IMR-90 (cell line): ENCODE measurements at regions not wholly inside any gene's neighbourhood (a gene's known extent, or its start where the extent isn't known, plus 50 kb on each side); places are given as distances from the start of the nearest gene placed in this dataset.

Experiments used
- ATAC-seq: fragments of 200-7000 bp; cut with Tn5 transposase; 2 replicates; pipeline ENCODE4 v1.9.1; 2020; ENCODE audit warnings: low read depth, mild to moderate bottlenecking, moderate library complexity
- BruUV-seq: library from RNA; stranded (reverse); fragments of 400-500 nt; replicated peaks from 2 replicates; lab custom pipeline; 2021; lab: Mats Ljungman, UMichigan
- CTCF ChIA-PET: fragments of 300-600 bp; formaldehyde crosslinking; extraction: SDS; loops from one replicate; lab custom pipeline; 2021; ENCODE audit warnings: antibody characterized with exemption; lab: Yijun Ruan, JAX
- POLR2A ChIA-PET: fragments of 300-600 bp; sonication (Branson Sonifier 250); formaldehyde crosslinking; loops from one replicate; lab custom pipeline; 2022; ENCODE audit warnings: antibody characterized with exemption; ENCODE audit not compliant: unreplicated experiment; lab: Charles Lee
- DNase-seq: peaks from one replicate; pipeline ENCODE4 v3.0.0; 2013
- H2AFZ ChIP-seq: replicated peaks from 2 replicates; pipeline ENCODE3; 2013; ENCODE audit warnings: low read length, mild to moderate bottlenecking; ENCODE audit not compliant: poor library complexity
- H2AK5ac ChIP-seq: 2 replicates; pipeline ENCODE4 v1.6.1; 2013; ENCODE audit warnings: low read depth, low read length, inconsistent platforms
- H2AK9ac ChIP-seq: replicated peaks from 2 replicates; pipeline ENCODE3; 2013; ENCODE audit warnings: mild to moderate bottlenecking, low read depth, low read length, moderate library complexity; ENCODE audit not compliant: poor library complexity
- H2BK120ac ChIP-seq: 2 replicates; pipeline ENCODE4 v1.6.1; 2013; ENCODE audit warnings: low read depth, low read length, inconsistent platforms
- H2BK15ac ChIP-seq: 3 replicates; pipeline ENCODE4 v1.6.1; 2013; ENCODE audit warnings: low read depth, low read length, inconsistent platforms
- H2BK20ac ChIP-seq: 2 replicates; pipeline ENCODE4 v1.6.1; 2013; ENCODE audit warnings: low read depth, mild to moderate bottlenecking, inconsistent platforms, low read length, moderate library complexity
- H2BK5ac ChIP-seq: 2 replicates; pipeline ENCODE4 v1.6.1; 2013; ENCODE audit warnings: mild to moderate bottlenecking, low read depth, low read length, inconsistent platforms; ENCODE audit not compliant: poor library complexity, severe bottlenecking
- H3K14ac ChIP-seq: replicated peaks from 2 replicates; pipeline ENCODE4 v1.6.1; 2013; ENCODE audit warnings: low read depth, low read length, inconsistent platforms
- H3K18ac ChIP-seq: 2 replicates; pipeline ENCODE4 v1.6.1; 2013; ENCODE audit warnings: low read depth, low read length, control low read depth
- H3K23ac ChIP-seq: 2 replicates; pipeline ENCODE4 v1.6.1; 2013; ENCODE audit warnings: low read depth, low read length, inconsistent platforms
- H3K27ac ChIP-seq: 2 replicates; pipeline ENCODE4 v1.5.1; 2013; ENCODE audit warnings: mild to moderate bottlenecking, control low read depth, low read length; ENCODE audit not compliant: insufficient read depth
- H3K27me3 ChIP-seq: 2 replicates; pipeline ENCODE4 v1.6.1; 2013; ENCODE audit warnings: low read length; ENCODE audit not compliant: control insufficient read depth, insufficient read depth
- H3K36me3 ChIP-seq: 2 replicates; pipeline ENCODE4 v1.6.1; 2013; ENCODE audit warnings: low read length, mixed read lengths; ENCODE audit not compliant: control insufficient read depth, insufficient read depth
- H3K4ac ChIP-seq: 2 replicates; pipeline ENCODE4 v1.6.1; 2013; ENCODE audit warnings: low read depth, low read length, inconsistent platforms
- H3K4me1 ChIP-seq: 2 replicates; pipeline ENCODE4 v1.6.1; 2013; ENCODE audit warnings: low read length, mixed read lengths; ENCODE audit not compliant: control insufficient read depth, insufficient read depth
- H3K4me2 ChIP-seq: 2 replicates; pipeline ENCODE4 v1.6.1; 2013; ENCODE audit warnings: low read depth, mild to moderate bottlenecking, control low read depth, low read length, moderate library complexity
- H3K4me3 ChIP-seq: 2 replicates; pipeline ENCODE4 v1.5.1; 2013; ENCODE audit warnings: low read depth, mild to moderate bottlenecking, control low read depth, low read length, moderate library complexity; ENCODE audit not compliant: insufficient read depth
- H3K56ac ChIP-seq: 2 replicates; pipeline ENCODE4 v1.6.1; 2013; ENCODE audit warnings: low read length, inconsistent platforms; ENCODE audit not compliant: insufficient read depth; ENCODE audit errors: extremely low read depth
- H3K79me1 ChIP-seq, 2 experiments: 2 replicates each; pipeline ENCODE4 v1.6.1; 2013; ENCODE audit warnings: low read length in 2 of 2, inconsistent platforms in 1 of 2, low read depth in 1 of 2
- H3K9ac ChIP-seq: 2 replicates; pipeline ENCODE4 v1.6.1; 2013; ENCODE audit warnings: low read depth, low read length, control low read depth
- H3K9me1 ChIP-seq: 2 replicates; pipeline ENCODE4 v1.6.1; 2013; ENCODE audit warnings: low read length, inconsistent platforms; ENCODE audit not compliant: insufficient read depth
- H3K9me3 ChIP-seq: 2 replicates; pipeline ENCODE4 v1.6.1; 2013; ENCODE audit warnings: low read length; ENCODE audit not compliant: control insufficient read depth, insufficient read depth
- H4K20me1 ChIP-seq: 2 replicates; pipeline ENCODE4 v1.6.1; 2013; ENCODE audit warnings: low read length, inconsistent platforms; ENCODE audit not compliant: insufficient read depth
- H4K5ac ChIP-seq: 2 replicates; pipeline ENCODE4 v1.6.1; 2013; ENCODE audit warnings: mild to moderate bottlenecking, low read depth, low read length, control low read depth
- H4K8ac ChIP-seq, 2 experiments: 2 replicates each; pipeline ENCODE4 v1.6.1; 2013; ENCODE audit warnings: low read depth in 2 of 2, low read length in 2 of 2, control low read depth in 1 of 2, inconsistent platforms in 1 of 2
- H4K91ac ChIP-seq: 2 replicates; pipeline ENCODE4 v1.6.1; 2013; ENCODE audit warnings: low read depth, low read length, inconsistent platforms; ENCODE audit not compliant: insufficient read depth
- BHLHE40 ChIP-seq: fragments of 150-350 bp; IDR thresholded peaks from 2 replicates; pipeline ENCODE4 v1.6.1; 2016; ENCODE audit warnings: mild to moderate bottlenecking, low read depth, low read length
- CEBPB ChIP-seq: IDR thresholded peaks from 2 replicates; pipeline ENCODE4 v1.6.1; 2012; ENCODE audit warnings: low read depth, low read length, improper control_type of control experiment
- CHD1 ChIP-seq: IDR thresholded peaks from 2 replicates; pipeline ENCODE4 v1.6.1; 2012; ENCODE audit warnings: low read depth, low read length, improper control_type of control experiment
- FOS ChIP-seq: fragments of 150-350 bp; IDR thresholded peaks from 2 replicates; pipeline ENCODE4 v1.6.1; 2016; ENCODE audit warnings: low read depth, low read length
- MAFK ChIP-seq: IDR thresholded peaks from 2 replicates; pipeline ENCODE4 v1.6.1; 2012; ENCODE audit warnings: low read depth, low read length, improper control_type of control experiment
- MAZ ChIP-seq: IDR thresholded peaks from 2 replicates; pipeline ENCODE4 v1.6.1; 2012; ENCODE audit warnings: low read depth, mild to moderate bottlenecking, low read length, improper control_type of control experiment, moderate library complexity, borderline replicate concordance
- MXI1 ChIP-seq: IDR thresholded peaks from 2 replicates; pipeline ENCODE4 v1.6.1; 2012; ENCODE audit warnings: low read depth, mild to moderate bottlenecking, low read length, moderate library complexity, borderline replicate concordance
- NFE2L2 ChIP-seq: fragments of 150-350 bp; IDR thresholded peaks from 2 replicates; pipeline ENCODE4 v1.6.1; 2016; ENCODE audit warnings: low read depth, mild to moderate bottlenecking, low read length
- POLR2A ChIP-seq: IDR thresholded peaks from 2 replicates; pipeline ENCODE4 v1.6.1; 2012; ENCODE audit warnings: mild to moderate bottlenecking, low read depth, low read length
- RAD21 ChIP-seq: IDR thresholded peaks from 2 replicates; pipeline ENCODE4 v1.6.1; 2012; ENCODE audit warnings: low read length, improper control_type of control experiment
- RCOR1 ChIP-seq: IDR thresholded peaks from 2 replicates; pipeline ENCODE4 v1.6.1; 2012; ENCODE audit warnings: mild to moderate bottlenecking, low read length, improper control_type of control experiment; ENCODE audit not compliant: insufficient replicate concordance
- RFX5 ChIP-seq: IDR thresholded peaks from 2 replicates; pipeline ENCODE4 v1.8.0; 2012; ENCODE audit warnings: low read depth, mild to moderate bottlenecking, low read length, moderate library complexity
- SMC3 ChIP-seq: fragments of 150-350 bp; IDR thresholded peaks from 2 replicates; pipeline ENCODE4 v1.6.1; 2016; ENCODE audit warnings: low read depth, mild to moderate bottlenecking, antibody characterized with exemption, low read length, moderate library complexity
- USF2 ChIP-seq: fragments of 150-350 bp; IDR thresholded peaks from 2 replicates; pipeline ENCODE4 v1.6.1; 2017; ENCODE audit warnings: mild to moderate bottlenecking, antibody characterized with exemption, low read length, low read depth
- WGBS, 2 experiments: methylation state at CpG; one replicate each; pipeline versions ENCODE4 v1.1.5 to v1.1.7; 2013; ENCODE audit warnings: missing lambda C conversion rate in 2 of 2; ENCODE audit not compliant: insufficient read length in 1 of 2; ENCODE audit errors: extremely low coverage in 2 of 2; 5-methylcytosine and 5-hydroxymethylcytosine counted together
- dilution Hi-C: fragments of 300-500 bp; cut with HindIII; formaldehyde crosslinking; loops from one replicate; pipeline ENCODE4 v1.14.3; 2018; ENCODE audit warnings: low sequenced_read_pairs; ENCODE audit not compliant: unreplicated experiment
- in situ Hi-C: fragments of 300-500 bp; cut with MboI; formaldehyde crosslinking; loops from 3 replicates; pipeline ENCODE4 v1.14.3; 2019; ENCODE audit warnings: low sequenced_read_pairs, inconsistent platforms, mixed read lengths
- intact Hi-C: fragments of 100-400 bp; cut with micrococcal nuclease; formaldehyde crosslinking; loops from 2 replicates; pipeline ENCODE4 v1.10.0; 2022
- TF ChIP-seq, protein P1 (sequence below): conservative IDR thresholded peaks from 2 replicates; pipeline ENCODE4 v1.5.1; 2012; ENCODE audit warnings: mild to moderate bottlenecking, low read depth, low read length, improper control_type of control experiment
- TF ChIP-seq, protein P2 (sequence below): fragments of 150-350 bp; IDR thresholded peaks from 2 replicates; pipeline ENCODE4 v1.6.1; 2016; ENCODE audit warnings: low read depth, mild to moderate bottlenecking, low read length, moderate library complexity, borderline replicate concordance

DNA sequence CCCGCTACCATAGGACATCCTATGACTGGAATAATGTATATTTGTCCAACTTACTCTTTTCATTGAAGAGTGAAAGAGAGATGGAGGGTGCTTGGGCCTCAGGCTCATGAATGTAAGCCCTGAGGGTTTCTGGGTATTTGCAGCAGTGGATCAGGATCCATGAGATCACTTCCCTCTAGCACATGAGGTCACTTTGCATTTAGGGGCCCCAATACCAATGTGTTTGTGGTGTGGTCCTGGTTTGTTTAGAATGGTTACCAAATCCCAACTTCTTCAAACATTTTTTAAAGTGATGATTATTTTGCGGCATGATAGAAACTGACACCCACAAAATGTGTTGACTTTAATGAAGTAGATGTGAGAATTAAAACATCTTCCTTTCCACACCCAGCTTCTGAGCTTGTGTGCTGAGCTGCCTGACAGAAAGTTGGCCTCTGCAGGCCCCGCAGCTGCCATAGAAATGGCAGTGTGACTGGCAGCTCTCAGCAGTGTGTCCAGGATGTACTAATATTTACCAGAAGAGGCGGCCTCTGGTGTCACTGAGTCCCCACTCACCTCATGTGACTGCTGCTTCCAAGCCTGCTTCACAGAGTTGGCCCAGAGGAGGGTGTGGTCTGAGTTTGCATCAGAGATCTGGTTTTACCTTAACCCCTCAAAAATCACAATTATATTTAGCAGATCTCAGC, 447.6 kb upstream of the NPVF start:
- ChIA-PET CTCF (no interaction called here), POLR2A (no interaction called here)
- H2BK5ac ChIP-seq, result no peak overlapping the region
- no peak overlapping the region for H2AK5ac ChIP-seq
- no peak overlapping the region for H3K27ac ChIP-seq
- H3K9me3 ChIP-seq, result no peaks in the 10 kb centered on the region
- H2BK15ac ChIP-seq, result no peak overlapping the region
- no peaks in the 10 kb centered on the region for H3K9me1 ChIP-seq
- H3K18ac ChIP-seq, result no peak overlapping the region
- H4K8ac ChIP-seq, result no peak overlapping the region
- in situ Hi-C loops, result no loop called here
- TF ChIP-seq FOS (no peak), MAFK (no peak), CHD1 (no peak), POLR2A (no peak), NFE2L2 (no peak), RCOR1 (no peak), MXI1 (no peak), RAD21 (no peak), RFX5 (no peak), MAZ (no peak), CEBPB (no peak), USF2 (no peak), SMC3 (no peak), BHLHE40 (no peak)
- TF ChIP-seq, protein P1, sequence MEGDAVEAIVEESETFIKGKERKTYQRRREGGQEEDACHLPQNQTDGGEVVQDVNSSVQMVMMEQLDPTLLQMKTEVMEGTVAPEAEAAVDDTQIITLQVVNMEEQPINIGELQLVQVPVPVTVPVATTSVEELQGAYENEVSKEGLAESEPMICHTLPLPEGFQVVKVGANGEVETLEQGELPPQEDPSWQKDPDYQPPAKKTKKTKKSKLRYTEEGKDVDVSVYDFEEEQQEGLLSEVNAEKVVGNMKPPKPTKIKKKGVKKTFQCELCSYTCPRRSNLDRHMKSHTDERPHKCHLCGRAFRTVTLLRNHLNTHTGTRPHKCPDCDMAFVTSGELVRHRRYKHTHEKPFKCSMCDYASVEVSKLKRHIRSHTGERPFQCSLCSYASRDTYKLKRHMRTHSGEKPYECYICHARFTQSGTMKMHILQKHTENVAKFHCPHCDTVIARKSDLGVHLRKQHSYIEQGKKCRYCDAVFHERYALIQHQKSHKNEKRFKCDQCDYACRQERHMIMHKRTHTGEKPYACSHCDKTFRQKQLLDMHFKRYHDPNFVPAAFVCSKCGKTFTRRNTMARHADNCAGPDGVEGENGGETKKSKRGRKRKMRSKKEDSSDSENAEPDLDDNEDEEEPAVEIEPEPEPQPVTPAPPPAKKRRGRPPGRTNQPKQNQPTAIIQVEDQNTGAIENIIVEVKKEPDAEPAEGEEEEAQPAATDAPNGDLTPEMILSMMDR, result no peak
- TF ChIP-seq, protein P2, sequence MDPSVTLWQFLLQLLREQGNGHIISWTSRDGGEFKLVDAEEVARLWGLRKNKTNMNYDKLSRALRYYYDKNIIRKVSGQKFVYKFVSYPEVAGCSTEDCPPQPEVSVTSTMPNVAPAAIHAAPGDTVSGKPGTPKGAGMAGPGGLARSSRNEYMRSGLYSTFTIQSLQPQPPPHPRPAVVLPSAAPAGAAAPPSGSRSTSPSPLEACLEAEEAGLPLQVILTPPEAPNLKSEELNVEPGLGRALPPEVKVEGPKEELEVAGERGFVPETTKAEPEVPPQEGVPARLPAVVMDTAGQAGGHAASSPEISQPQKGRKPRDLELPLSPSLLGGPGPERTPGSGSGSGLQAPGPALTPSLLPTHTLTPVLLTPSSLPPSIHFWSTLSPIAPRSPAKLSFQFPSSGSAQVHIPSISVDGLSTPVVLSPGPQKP, result no peak
- no peak overlapping the region for H3K4ac ChIP-seq
- BruUV-seq, result no TSS peak
- no peak overlapping the region for H2BK120ac ChIP-seq
- no peak overlapping the region for H3K14ac ChIP-seq
- H3K4me3 ChIP-seq, result no peak overlapping the region
- ATAC-seq (no peak), DNase-seq (no peak)
- no CpG with 5 or more reads among the region's 4 CpGs for WGBS, 2 experiments
- H3K56ac ChIP-seq, result no peak overlapping the region
- H3K36me3 ChIP-seq, result no peaks in the 10 kb centered on the region
- H4K91ac ChIP-seq, result no peak overlapping the region
- H3K4me1 ChIP-seq, result no peaks in the 10 kb centered on the region
- no peaks in the 10 kb centered on the region for H3K79me1 ChIP-seq
- no peak overlapping the region for H3K9ac ChIP-seq
- intact Hi-C loops, result no loop called here
- H2AFZ ChIP-seq, result no peak overlapping the region
- no peaks in the 10 kb centered on the region for H4K20me1 ChIP-seq
- dilution Hi-C loops, result no loop called here
- H2BK20ac ChIP-seq, result no peak overlapping the region
- no peak overlapping the region for H4K5ac ChIP-seq
- no peak overlapping the region for H2AK9ac ChIP-seq
- no peak overlapping the region for H3K4me2 ChIP-seq
- no peak overlapping the region for H3K23ac ChIP-seq
- H3K27me3 ChIP-seq, result peaks cover 3% of the 10 kb centered on the region; the same call in 1 of the 2 replicates
